Prostate gland (tissue), 2 donors: ENCODE measurements at regions not wholly inside any gene's neighbourhood (a gene's known extent, or its start where the extent isn't known, plus 50 kb on each side); places are given as distances from the start of the nearest gene placed in this dataset.

Experiments
- CTCF ChIP-seq, 4 experiments: fragments of 200-600 bp in 2 of 4; fragments of 450-650 bp in 2 of 4; sonication (generic) in 2 of 4; IDR thresholded peaks; 1 replicate in 3 of 4; 2 replicates in 1 of 4; pipeline ENCODE4 v1.5.1; 2016 to 2019; ENCODE audit warnings: antibody characterized with exemption in 4 of 4, mild to moderate bottlenecking in 2 of 4, moderate library complexity in 2 of 4
- POLR2A ChIP-seq: fragments of 450-650 bp; IDR thresholded peaks from one replicate; pipeline ENCODE4 v1.6.1; 2016; ENCODE audit warnings: antibody characterized with exemption, mild to moderate bottlenecking
- POLR2AphosphoS5 ChIP-seq: sonication (generic); formaldehyde crosslinking; IDR thresholded peaks from one replicate; pipeline ENCODE4 v1.6.1; 2017; ENCODE audit warnings: antibody characterized with exemption

GRCh38 chr10:128839701-128840100 lies 627.3 kb upstream of the MGMT start:
- no peak for TF ChIP-seq CTCF (IDR thresholded peaks at IDR 0.05)
- no peak for TF ChIP-seq POLR2AphosphoS5
- no peak for TF ChIP-seq POLR2A
